ENCODE measurements at regions not wholly inside any gene's neighbourhood (a gene's known extent, or its start where the extent isn't known, plus 50 kb on each side); places are given as distances from the start of the nearest gene placed in this dataset.

DNA sequence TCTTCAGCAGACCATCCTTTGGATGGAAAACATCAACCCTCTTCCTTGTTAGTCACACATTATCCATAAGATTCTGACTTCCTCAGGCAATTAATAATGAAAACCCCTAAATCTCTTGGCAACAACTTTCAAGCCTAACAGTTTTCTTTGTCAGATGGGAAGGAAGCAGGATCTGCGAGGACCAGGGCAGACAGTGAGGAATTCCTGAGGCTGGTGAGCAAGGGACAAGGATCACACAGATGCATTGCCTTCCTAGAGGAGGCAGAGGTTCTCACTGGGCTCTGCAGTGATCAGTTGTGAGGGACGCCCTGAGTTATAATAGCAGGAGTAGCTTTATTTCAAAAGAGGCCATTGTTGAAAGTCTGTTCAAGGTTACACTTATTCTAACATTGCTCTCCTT lies 195.4 kb downstream of the SLIT2 start:
- intact Hi-C loops (cut with micrococcal nuclease): no loop called here
- H3K27me3 Mint-ChIP-seq (ENCODE audit: low read depth): no peaks in the 10 kb centered on the region
- no peaks in the 10 kb centered on the region for H3K36me3 Mint-ChIP-seq (ENCODE audit: low read depth)
- no peak for DNase-seq (ENCODE audit: low spot score)
- no peak overlapping the region for H3K4me3 Mint-ChIP-seq (ENCODE audit: low read depth)
- H3K9me3 Mint-ChIP-seq: no peaks in the 10 kb centered on the region
- no peaks in the 10 kb centered on the region for H3K4me1 Mint-ChIP-seq (ENCODE audit: low read depth)
- no peak overlapping the region for H3K27ac Mint-ChIP-seq

DNA sequence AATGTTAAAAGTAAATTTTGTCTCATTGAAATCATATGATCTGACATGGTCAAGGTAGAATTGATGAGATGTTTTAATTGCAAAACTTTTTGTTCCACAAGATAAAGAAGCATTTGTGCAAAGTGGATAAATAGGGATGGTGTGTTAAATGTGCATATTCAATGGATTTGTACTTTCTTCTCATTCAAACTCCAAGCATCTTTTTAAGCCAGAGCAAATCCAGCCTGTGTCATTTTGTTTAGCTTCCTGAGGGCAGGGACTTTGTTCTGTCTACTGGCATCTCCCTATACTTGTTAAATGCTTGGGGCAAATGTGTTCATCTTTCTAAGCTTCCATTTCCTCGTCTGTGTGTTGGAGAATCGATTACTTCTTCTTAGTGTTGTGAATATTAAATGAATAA lies 200.3 kb downstream of the SLIT2 start:
- no peak overlapping the region for H3K4me3 Mint-ChIP-seq (ENCODE audit: low read depth)
- H3K9me3 Mint-ChIP-seq: no peaks in the 10 kb centered on the region
- H3K27me3 Mint-ChIP-seq (ENCODE audit: low read depth): no peaks in the 10 kb centered on the region
- H3K4me1 Mint-ChIP-seq (ENCODE audit: low read depth): no peaks in the 10 kb centered on the region
- no peak for DNase-seq (ENCODE audit: low spot score)
- no peak overlapping the region for H3K27ac Mint-ChIP-seq
- H3K36me3 Mint-ChIP-seq (ENCODE audit: low read depth): no peaks in the 10 kb centered on the region
- intact Hi-C loops (cut with micrococcal nuclease): no loop called here

DNA sequence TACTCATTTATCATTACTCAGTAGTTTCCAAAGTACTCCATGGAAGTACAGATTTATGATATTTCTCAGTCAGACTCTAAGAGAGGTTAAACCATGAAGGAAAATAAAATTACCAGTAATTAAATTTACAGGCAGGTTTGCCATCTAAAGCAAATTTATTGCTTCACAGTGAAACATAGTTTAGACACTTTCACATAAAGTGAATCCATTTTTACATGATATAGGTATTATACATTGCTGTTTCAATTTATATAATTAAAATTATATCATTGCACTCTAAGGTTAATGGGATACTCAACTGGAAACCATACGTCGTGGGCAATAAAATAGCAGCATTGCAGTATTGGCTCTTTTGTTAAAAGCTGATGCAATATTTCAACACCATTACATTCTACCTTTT lies 202.8 kb downstream of the SLIT2 start:
- H3K4me3 Mint-ChIP-seq (ENCODE audit: low read depth): no peak overlapping the region
- no peaks in the 10 kb centered on the region for H3K27me3 Mint-ChIP-seq (ENCODE audit: low read depth)
- H3K9me3 Mint-ChIP-seq: no peaks in the 10 kb centered on the region
- H3K27ac Mint-ChIP-seq: no peak overlapping the region
- no peak for DNase-seq (ENCODE audit: low spot score)
- no peaks in the 10 kb centered on the region for H3K36me3 Mint-ChIP-seq (ENCODE audit: low read depth)
- H3K4me1 Mint-ChIP-seq (ENCODE audit: low read depth): no peaks in the 10 kb centered on the region
- intact Hi-C loops (cut with micrococcal nuclease): no loop called here

DNA sequence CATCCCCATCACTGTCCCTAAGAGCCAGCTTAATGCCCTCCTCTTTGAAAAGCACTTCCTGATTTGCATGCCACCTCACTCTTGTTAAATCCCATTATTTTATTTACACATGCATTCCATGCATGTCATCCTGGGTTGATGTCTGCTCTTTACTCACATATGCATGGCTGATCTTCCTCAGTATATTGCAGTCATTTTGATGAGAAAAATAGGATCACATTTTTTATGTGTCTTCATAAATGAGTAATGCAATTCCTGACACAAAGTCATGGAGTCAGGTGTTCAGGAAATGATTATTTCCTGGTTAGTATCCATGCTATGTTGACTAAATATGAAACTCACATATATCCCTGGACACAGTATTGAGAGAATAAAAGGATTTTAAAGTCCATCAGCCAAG lies 204.7 kb downstream of the SLIT2 start:
- no peaks in the 10 kb centered on the region for H3K36me3 Mint-ChIP-seq (ENCODE audit: low read depth)
- no peaks in the 10 kb centered on the region for H3K27me3 Mint-ChIP-seq (ENCODE audit: low read depth)
- no peaks in the 10 kb centered on the region for H3K4me1 Mint-ChIP-seq (ENCODE audit: low read depth)
- H3K27ac Mint-ChIP-seq: no peak overlapping the region
- no peak overlapping the region for H3K4me3 Mint-ChIP-seq (ENCODE audit: low read depth)
- no peak for DNase-seq (ENCODE audit: low spot score)
- H3K9me3 Mint-ChIP-seq: no peaks in the 10 kb centered on the region
- intact Hi-C loops (cut with micrococcal nuclease): no loop called here

DNA sequence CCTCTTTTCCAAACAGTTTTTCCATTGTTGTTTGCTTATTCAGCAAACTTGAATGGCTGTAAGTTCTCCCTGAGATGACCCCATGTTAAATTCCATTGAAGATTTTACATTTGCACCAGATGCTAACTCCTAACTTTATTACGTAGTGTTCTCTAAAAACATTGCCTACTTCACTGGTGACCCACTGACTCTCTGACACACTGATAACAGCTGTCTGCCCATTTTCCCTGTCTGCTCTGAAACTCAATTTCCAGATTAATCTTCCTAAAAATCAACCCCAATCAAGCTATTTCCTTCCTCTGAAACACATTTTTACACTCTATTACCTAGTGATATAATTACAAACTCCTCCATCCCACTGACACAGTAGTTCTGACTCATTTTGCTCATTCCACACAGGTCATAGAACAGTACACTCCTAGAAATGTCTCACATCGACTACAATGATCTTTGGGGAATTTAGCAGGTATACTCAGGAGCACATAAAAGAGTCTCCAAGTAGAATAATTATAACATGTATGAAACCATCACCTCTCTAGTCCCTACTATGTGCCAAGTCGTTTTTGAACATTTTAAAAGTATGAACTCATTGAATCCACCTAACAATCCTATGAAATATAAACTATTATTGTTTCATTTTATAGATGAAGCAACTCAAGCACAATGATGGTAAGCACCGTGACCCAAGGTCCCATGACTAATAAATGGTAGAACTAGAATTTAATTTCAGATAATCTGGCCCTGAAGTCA lies 210.9 kb downstream of the SLIT2 start:
- Mint-ChIP-seq H3K4me1 (ENCODE audit: low read depth) (no peaks in the 10 kb centered on the region), H3K27me3 (ENCODE audit: low read depth) (no peaks in the 10 kb centered on the region), H3K27ac (no peak overlapping the region), H3K9me3 (no peaks in the 10 kb centered on the region), H3K4me3 (ENCODE audit: low read depth) (no peak overlapping the region), H3K36me3 (ENCODE audit: low read depth) (no peaks in the 10 kb centered on the region)
- no peak for DNase-seq (ENCODE audit: low spot score)
- intact Hi-C loops (cut with micrococcal nuclease): no loop called here

DNA sequence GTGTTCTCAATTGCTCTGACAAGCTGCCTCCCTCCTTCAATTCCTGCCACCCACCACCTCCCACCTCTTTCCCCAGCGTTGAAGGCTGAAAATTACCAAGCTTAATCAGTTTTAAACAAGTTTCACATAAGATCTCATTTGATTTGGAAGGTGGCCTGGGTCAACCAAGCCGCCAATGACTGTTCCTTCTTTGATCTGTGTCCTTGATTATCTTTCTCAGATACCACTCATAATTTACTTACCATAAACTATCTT lies 211.4 kb downstream of the SLIT2 start:
- H3K9me3 Mint-ChIP-seq: no peaks in the 10 kb centered on the region
- H3K27ac Mint-ChIP-seq: no peak overlapping the region
- intact Hi-C loops (cut with micrococcal nuclease): no loop called here
- no peak for DNase-seq (ENCODE audit: low spot score)
- H3K4me1 Mint-ChIP-seq (ENCODE audit: low read depth): no peaks in the 10 kb centered on the region
- H3K27me3 Mint-ChIP-seq (ENCODE audit: low read depth): no peaks in the 10 kb centered on the region
- no peak overlapping the region for H3K4me3 Mint-ChIP-seq (ENCODE audit: low read depth)
- no peaks in the 10 kb centered on the region for H3K36me3 Mint-ChIP-seq (ENCODE audit: low read depth)

DNA sequence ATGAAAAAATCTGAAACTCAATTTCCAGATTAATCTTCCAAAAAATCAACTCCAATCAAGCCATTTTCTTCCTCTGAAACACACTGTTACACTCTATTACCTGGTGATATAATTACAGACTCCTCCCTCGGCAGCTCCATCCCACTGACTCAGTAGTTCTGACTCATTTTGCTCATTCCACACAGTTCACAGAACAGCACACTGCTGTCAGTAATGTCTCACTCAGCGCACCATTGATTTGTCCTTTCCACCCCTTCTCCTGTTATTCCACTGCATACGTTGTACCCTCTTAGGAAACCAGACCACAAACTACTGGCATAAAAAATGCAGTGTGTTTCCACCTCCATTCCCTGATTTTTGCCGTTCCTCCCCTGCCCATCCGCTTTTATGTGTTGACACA lies 212.7 kb downstream of the SLIT2 start:
- no peaks in the 10 kb centered on the region for H3K4me1 Mint-ChIP-seq (ENCODE audit: low read depth)
- no peak overlapping the region for H3K4me3 Mint-ChIP-seq (ENCODE audit: low read depth)
- H3K27ac Mint-ChIP-seq: no peak overlapping the region
- intact Hi-C loops (cut with micrococcal nuclease): no loop called here
- no peaks in the 10 kb centered on the region for H3K36me3 Mint-ChIP-seq (ENCODE audit: low read depth)
- H3K27me3 Mint-ChIP-seq (ENCODE audit: low read depth): no peaks in the 10 kb centered on the region
- no peaks in the 10 kb centered on the region for H3K9me3 Mint-ChIP-seq
- no peak for DNase-seq (ENCODE audit: low spot score)

DNA sequence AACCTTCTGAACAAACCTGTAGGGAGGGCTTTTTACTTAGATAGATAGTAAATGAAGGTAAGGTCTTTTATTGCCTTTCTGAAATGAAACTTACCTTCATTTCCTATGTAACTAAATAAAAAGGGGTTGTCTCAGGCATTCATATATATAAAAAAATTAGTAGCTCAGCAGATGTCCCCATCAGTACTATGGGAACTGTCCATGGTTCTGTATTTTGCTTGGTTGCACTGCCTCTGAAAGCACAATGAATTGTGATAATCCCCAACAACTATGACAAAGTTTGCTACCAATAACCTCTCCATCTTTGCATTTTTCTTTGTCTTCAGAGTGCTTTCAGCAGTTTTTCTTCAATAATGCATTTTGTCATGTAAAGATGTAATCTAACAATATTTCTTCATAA lies 222.4 kb downstream of the SLIT2 start:
- DNase-seq (ENCODE audit: low spot score): no peak
- Mint-ChIP-seq H3K4me1 (ENCODE audit: low read depth) (no peaks in the 10 kb centered on the region), H3K9me3 (no peaks in the 10 kb centered on the region), H3K27me3 (ENCODE audit: low read depth) (no peaks in the 10 kb centered on the region), H3K36me3 (ENCODE audit: low read depth) (no peaks in the 10 kb centered on the region), H3K27ac (no peak overlapping the region), H3K4me3 (ENCODE audit: low read depth) (no peak overlapping the region)
- intact Hi-C loops (cut with micrococcal nuclease): no loop called here

DNA sequence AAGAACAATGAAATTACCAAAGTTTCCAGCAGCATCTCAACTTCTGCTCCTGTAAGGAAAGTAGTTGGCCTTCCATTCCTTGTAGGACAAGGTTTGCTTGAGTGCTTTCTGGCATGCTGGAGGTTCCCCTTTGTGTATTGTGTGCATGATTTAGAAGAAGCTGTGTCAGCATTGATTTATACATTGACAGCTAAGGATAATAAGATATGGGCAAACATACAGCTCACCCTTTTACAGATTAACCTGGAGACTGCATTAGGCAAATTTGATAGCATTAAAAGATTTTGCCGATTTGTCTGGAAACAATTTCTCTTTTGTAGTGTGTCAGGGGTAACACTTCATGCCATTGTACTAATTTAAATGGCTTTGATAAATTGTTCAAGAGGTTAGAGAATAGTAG lies 221.8 kb upstream of the PACRGL start:
- no peaks in the 10 kb centered on the region for H3K27me3 Mint-ChIP-seq (ENCODE audit: low read depth)
- intact Hi-C loops (cut with micrococcal nuclease): no loop called here
- no peak overlapping the region for H3K4me3 Mint-ChIP-seq (ENCODE audit: low read depth)
- DNase-seq (ENCODE audit: low spot score): no peak
- no peaks in the 10 kb centered on the region for H3K36me3 Mint-ChIP-seq (ENCODE audit: low read depth)
- H3K9me3 Mint-ChIP-seq: no peaks in the 10 kb centered on the region
- H3K27ac Mint-ChIP-seq: no peak overlapping the region
- no peaks in the 10 kb centered on the region for H3K4me1 Mint-ChIP-seq (ENCODE audit: low read depth)

DNA sequence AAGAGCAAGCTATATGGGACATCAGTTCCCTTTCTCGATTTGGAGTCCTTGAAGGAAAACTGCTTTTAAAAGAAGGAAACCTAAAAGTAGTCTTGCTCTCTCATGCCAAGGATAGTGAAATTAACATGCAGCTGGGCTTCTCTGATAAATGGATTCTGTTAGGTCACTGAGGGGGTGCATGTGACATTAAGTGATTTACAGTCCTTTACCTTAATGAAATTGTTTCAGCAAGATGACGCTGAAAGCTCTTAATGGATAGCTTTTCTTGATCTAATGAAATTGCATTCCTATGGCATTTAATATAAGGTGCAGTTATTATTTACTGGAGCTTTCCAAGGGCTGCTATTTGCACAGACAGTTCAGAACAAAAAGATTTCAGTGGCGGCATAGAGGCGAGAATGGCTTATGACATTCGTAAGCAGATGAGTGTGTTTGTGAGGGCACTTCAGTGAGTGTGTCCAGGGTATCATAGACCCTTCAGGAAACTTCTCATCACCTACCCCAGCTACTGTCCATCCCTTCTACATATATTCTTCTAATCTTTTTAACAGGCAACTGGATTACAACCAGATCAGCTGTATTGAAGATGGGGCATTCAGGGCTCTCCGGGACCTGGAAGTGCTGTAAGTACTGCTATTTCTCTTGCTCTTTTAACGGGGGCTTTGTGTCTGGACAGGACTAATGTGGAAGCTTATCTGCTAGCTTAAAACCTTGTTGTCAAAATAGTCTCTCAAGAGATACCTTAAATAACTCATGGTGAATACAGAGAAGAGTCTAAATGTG lies 219.9 kb upstream of the PACRGL start:
- no peaks in the 10 kb centered on the region for H3K9me3 Mint-ChIP-seq
- intact Hi-C loops (cut with micrococcal nuclease): no loop called here
- H3K27me3 Mint-ChIP-seq (ENCODE audit: low read depth): no peaks in the 10 kb centered on the region
- no peak for DNase-seq (ENCODE audit: low spot score)
- no peaks in the 10 kb centered on the region for H3K4me1 Mint-ChIP-seq (ENCODE audit: low read depth)
- no peaks in the 10 kb centered on the region for H3K36me3 Mint-ChIP-seq (ENCODE audit: low read depth)
- H3K27ac Mint-ChIP-seq: no peak overlapping the region
- no peak overlapping the region for H3K4me3 Mint-ChIP-seq (ENCODE audit: low read depth)

DNA sequence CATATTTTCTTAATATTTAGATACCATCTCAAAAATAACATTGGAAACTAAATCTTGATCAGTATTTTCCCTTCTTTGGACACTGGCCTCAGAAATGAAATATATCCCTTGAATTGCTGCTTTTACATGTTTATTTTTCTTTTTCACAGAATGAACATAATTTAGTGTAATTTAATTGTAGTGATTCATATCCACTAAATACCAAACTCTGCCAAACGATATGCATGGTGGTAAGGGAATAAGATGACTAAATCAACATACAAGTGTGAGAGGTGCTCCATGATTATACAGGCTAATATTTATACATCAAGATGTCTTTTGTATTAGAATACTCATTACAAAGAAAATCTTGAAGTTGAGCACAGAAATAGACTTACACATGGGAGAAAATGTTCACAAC lies 216.8 kb upstream of the PACRGL start:
- Mint-ChIP-seq H3K27me3 (ENCODE audit: low read depth) (no peaks in the 10 kb centered on the region), H3K36me3 (ENCODE audit: low read depth) (no peaks in the 10 kb centered on the region), H3K4me1 (ENCODE audit: low read depth) (no peaks in the 10 kb centered on the region), H3K4me3 (ENCODE audit: low read depth) (no peak overlapping the region), H3K9me3 (no peaks in the 10 kb centered on the region), H3K27ac (no peak overlapping the region)
- intact Hi-C loops (cut with micrococcal nuclease): no loop called here
- no peak for DNase-seq (ENCODE audit: low spot score)

DNA sequence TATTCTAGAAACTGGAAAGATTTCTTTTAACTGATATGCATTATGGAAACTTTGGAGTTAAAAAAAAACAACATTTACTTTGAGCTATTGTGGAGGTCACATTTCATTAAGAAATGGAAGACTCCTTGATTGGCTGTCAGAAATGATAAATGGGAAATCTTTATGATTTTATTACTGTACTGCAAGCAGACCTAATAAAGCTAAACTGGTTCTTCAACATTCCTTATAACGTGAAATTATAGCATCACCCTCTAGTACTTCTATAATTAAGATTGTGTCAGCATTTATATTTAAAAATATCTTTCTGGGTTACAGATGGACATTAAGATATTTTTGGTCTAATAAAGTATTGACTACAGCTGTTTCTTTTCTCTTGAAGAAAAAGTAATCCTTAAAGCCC lies 213.8 kb upstream of the PACRGL start:
- Mint-ChIP-seq H3K27me3 (ENCODE audit: low read depth) (no peaks in the 10 kb centered on the region), H3K36me3 (ENCODE audit: low read depth) (no peaks in the 10 kb centered on the region), H3K4me1 (ENCODE audit: low read depth) (no peaks in the 10 kb centered on the region), H3K4me3 (ENCODE audit: low read depth) (no peak overlapping the region), H3K27ac (no peak overlapping the region), H3K9me3 (no peaks in the 10 kb centered on the region)
- no peak for DNase-seq (ENCODE audit: low spot score)
- intact Hi-C loops (cut with micrococcal nuclease): no loop called here

DNA sequence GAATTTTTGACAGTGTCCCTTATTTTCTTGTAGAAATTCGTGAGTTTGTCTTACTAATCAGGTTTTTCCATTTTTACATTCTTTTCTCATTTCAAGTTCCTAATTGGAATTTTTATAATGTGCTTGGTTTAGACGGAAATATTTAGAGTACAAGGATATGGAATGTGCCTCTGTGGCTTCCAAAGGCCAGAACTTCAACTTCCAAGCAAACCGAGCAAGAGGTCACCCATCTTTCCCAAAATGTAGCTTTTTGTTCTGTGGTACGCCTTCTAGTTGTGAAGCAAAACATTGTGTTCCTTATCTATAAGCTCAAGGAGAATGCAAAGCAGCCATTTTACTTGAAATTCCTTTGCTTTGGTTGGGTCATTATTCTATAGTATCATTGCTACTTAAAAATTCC lies 212.8 kb upstream of the PACRGL start:
- no peak overlapping the region for H3K4me3 Mint-ChIP-seq (ENCODE audit: low read depth)
- no peaks in the 10 kb centered on the region for H3K27me3 Mint-ChIP-seq (ENCODE audit: low read depth)
- no peaks in the 10 kb centered on the region for H3K36me3 Mint-ChIP-seq (ENCODE audit: low read depth)
- intact Hi-C loops (cut with micrococcal nuclease): no loop called here
- H3K27ac Mint-ChIP-seq: no peak overlapping the region
- no peaks in the 10 kb centered on the region for H3K9me3 Mint-ChIP-seq
- no peaks in the 10 kb centered on the region for H3K4me1 Mint-ChIP-seq (ENCODE audit: low read depth)
- DNase-seq (ENCODE audit: low spot score): no peak

DNA sequence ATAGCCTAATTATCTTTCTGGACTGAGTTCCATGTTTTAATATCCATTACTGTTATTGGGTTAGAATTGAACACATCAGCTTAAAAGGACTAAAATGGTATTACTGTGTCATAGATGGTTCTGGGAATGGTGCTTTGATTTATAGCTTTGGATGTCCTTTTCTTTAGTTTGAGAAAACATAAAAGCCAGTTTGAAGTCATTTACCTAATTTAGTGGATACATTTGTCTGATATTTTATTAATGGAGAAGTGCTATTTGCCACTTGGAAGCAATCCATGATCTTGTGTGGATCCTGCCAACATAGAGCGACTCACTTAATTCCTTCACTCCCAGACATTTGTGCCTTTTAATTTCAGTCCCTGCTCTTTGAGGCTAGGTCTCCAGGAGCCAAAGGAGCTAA lies 212.4 kb upstream of the PACRGL start:
- H3K27ac Mint-ChIP-seq: no peak overlapping the region
- intact Hi-C loops (cut with micrococcal nuclease): no loop called here
- no peak for DNase-seq (ENCODE audit: low spot score)
- no peaks in the 10 kb centered on the region for H3K27me3 Mint-ChIP-seq (ENCODE audit: low read depth)
- no peaks in the 10 kb centered on the region for H3K4me1 Mint-ChIP-seq (ENCODE audit: low read depth)
- no peaks in the 10 kb centered on the region for H3K36me3 Mint-ChIP-seq (ENCODE audit: low read depth)
- no peaks in the 10 kb centered on the region for H3K9me3 Mint-ChIP-seq
- H3K4me3 Mint-ChIP-seq (ENCODE audit: low read depth): no peak overlapping the region
